ENCODE measurements at regions not wholly inside any gene's neighbourhood (a gene's known extent, or its start where the extent isn't known, plus 50 kb on each side); places are given as distances from the start of the nearest gene placed in this dataset.

DNA sequence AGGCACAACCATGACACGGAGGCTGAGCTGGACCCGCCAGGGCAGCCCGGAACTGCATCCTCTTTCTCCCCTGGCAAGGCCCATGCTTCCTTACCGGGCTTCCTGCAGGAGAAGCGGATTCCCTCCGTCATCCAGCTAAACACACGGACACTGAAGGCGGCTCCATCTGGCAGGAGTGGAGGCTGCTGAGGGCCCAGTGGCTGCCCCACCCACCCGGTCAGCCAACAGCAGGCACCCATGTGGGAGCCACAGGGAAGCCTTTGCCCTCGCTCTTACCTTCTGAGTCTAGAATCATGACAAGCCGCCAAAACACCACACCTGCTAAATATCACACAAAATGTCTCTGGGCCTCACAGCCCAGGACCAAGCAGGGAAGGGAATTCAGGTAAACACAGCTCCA is 321.6 kb upstream of the RNF32 start:
- TF ChIP-seq, protein P1, sequence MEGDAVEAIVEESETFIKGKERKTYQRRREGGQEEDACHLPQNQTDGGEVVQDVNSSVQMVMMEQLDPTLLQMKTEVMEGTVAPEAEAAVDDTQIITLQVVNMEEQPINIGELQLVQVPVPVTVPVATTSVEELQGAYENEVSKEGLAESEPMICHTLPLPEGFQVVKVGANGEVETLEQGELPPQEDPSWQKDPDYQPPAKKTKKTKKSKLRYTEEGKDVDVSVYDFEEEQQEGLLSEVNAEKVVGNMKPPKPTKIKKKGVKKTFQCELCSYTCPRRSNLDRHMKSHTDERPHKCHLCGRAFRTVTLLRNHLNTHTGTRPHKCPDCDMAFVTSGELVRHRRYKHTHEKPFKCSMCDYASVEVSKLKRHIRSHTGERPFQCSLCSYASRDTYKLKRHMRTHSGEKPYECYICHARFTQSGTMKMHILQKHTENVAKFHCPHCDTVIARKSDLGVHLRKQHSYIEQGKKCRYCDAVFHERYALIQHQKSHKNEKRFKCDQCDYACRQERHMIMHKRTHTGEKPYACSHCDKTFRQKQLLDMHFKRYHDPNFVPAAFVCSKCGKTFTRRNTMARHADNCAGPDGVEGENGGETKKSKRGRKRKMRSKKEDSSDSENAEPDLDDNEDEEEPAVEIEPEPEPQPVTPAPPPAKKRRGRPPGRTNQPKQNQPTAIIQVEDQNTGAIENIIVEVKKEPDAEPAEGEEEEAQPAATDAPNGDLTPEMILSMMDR (IDR thresholded peaks at IDR 0.05), result no peak
- TF ChIP-seq POLR2A (IDR thresholded peaks at IDR 0.05) (no peak), POLR2AphosphoS5 (IDR thresholded peaks at IDR 0.05) (no peak)
